ENCODE measurements at regions not wholly inside any gene's neighbourhood (a gene's known extent, or its start where the extent isn't known, plus 50 kb on each side); places are given as distances from the start of the nearest gene placed in this dataset.

GRCh38 chr2:198641161-198641560, 816.6 kb downstream of the SATB2 start:
- Histone ChIP-seq H3K36me3 (ENCODE audit: control insufficient read depth in 3 of 3, insufficient read depth in 2 of 3, low read depth in 1 of 3, low read length in 3 of 3) (no peaks in the 10 kb centered on the region), H3K4me1 (ENCODE audit: control insufficient read depth in 3 of 3, insufficient read depth in 2 of 3, low read depth in 1 of 3, low read length in 2 of 3) (peaks cover 0 to 7% (median 2%) of the 10 kb centered on the region in 3 donors), H3K27ac (ENCODE audit: low read depth in 1 of 3, low read length in 2 of 3) (no peak overlapping the region), H3K4me3 (ENCODE audit: low read depth in 1 of 3, low read length in 3 of 3) (no peak overlapping the region), H3K9me3 (ENCODE audit: control insufficient read depth in 2 of 2, insufficient read depth in 1 of 2, low read depth in 1 of 2, low read length in 1 of 2) (no peaks in the 10 kb centered on the region), H3K27me3 (ENCODE audit: control insufficient read depth in 3 of 3, insufficient read depth in 3 of 3, low read length in 3 of 3) (no peaks in the 10 kb centered on the region)
- 73 to 82% (median 76%) methylated on average over 3 of the region's 3 CpGs for WGBS, 3 donors
- FAIRE-seq (no peak), DNase-seq (no peak)

DNA sequence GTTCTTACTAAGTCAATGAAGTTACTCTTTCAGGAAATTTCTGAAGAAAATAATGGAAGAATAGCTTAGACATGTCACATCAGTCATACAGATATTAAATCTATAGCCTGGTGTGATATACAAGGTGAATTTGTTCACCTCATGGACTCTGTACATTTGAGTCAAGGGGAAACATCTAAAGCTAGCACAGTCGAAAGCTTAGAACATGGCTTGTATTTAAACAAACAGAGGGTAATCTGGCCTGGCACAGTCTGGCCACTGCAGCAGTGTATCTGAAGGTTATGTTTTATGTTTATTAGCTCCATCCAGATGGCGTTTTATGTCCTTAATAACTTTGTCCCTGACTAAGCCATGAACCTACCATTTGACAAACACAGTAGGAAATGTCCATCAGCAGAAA, 817.3 kb downstream of the SATB2 start:
- H3K4me3 ChIP-seq (ENCODE audit: low read depth in 1 of 3, low read length in 3 of 3): no peak overlapping the region
- H3K9me3 ChIP-seq (ENCODE audit: control insufficient read depth in 2 of 2, insufficient read depth in 1 of 2, low read depth in 1 of 2, low read length in 1 of 2): no peaks in the 10 kb centered on the region
- peaks cover 0 to 7% (median 2%) of the 10 kb centered on the region in 3 donors for H3K4me1 ChIP-seq (ENCODE audit: control insufficient read depth in 3 of 3, insufficient read depth in 2 of 3, low read depth in 1 of 3, low read length in 2 of 3)
- no peaks in the 10 kb centered on the region for H3K27me3 ChIP-seq (ENCODE audit: control insufficient read depth in 3 of 3, insufficient read depth in 3 of 3, low read length in 3 of 3)
- FAIRE-seq (no peak), DNase-seq (peak; percentile 7 to 10)
- WGBS, 3 donors: 19 to 56% (median 29%) methylated on average over 2 of the region's 2 CpGs
- H3K36me3 ChIP-seq (ENCODE audit: control insufficient read depth in 3 of 3, insufficient read depth in 2 of 3, low read depth in 1 of 3, low read length in 3 of 3): no peaks in the 10 kb centered on the region
- H3K27ac ChIP-seq (ENCODE audit: low read depth in 1 of 3, low read length in 2 of 3): no peak overlapping the region

DNA sequence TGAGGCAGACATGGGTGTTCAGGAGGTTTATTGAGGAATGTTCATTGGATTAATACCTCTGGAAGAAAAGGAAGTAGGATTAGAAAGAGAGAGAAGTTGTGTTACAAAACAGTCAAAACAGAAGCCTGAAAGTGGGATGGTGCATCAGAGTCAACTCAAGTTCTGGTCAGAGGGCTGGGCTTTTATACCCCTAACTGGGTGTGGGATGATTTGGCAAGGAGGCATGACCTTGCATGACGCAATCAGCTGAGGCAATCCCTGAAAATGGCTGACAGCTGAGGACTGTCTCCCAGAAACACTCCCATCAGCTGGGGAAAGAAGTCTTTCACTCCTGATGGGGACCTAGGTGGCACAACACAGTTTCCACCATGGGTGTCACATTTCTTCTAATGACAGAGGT, 818.2 kb downstream of the SATB2 start:
- peak in 1 of 2 donors; percentile 23 for DNase-seq
- Histone ChIP-seq H3K27ac (ENCODE audit: low read depth in 1 of 3, low read length in 2 of 3) (no peak overlapping the region), H3K4me1 (ENCODE audit: control insufficient read depth in 3 of 3, insufficient read depth in 2 of 3, low read depth in 1 of 3, low read length in 2 of 3) (peaks cover 0 to 7% (median 2%) of the 10 kb centered on the region in 3 donors), H3K27me3 (ENCODE audit: control insufficient read depth in 3 of 3, insufficient read depth in 3 of 3, low read length in 3 of 3) (no peaks in the 10 kb centered on the region), H3K4me3 (ENCODE audit: low read depth in 1 of 3, low read length in 3 of 3) (no peak overlapping the region), H3K36me3 (ENCODE audit: control insufficient read depth in 3 of 3, insufficient read depth in 2 of 3, low read depth in 1 of 3, low read length in 3 of 3) (no peaks in the 10 kb centered on the region), H3K9me3 (ENCODE audit: control insufficient read depth in 2 of 2, insufficient read depth in 1 of 2, low read depth in 1 of 2, low read length in 1 of 2) (no peaks in the 10 kb centered on the region)
- 42 to 78% (median 71%) methylated on average over 1 of the region's 1 CpG for WGBS, 3 donors
- FAIRE-seq: no peak

GRCh38 chr2:198638577-198638976, 819.2 kb downstream of the SATB2 start:
- Histone ChIP-seq H3K4me3 (ENCODE audit: low read depth in 1 of 3, low read length in 3 of 3) (no peak overlapping the region), H3K4me1 (ENCODE audit: control insufficient read depth in 3 of 3, insufficient read depth in 2 of 3, low read depth in 1 of 3, low read length in 2 of 3) (peaks cover 0 to 7% (median 2%) of the 10 kb centered on the region in 3 donors), H3K27ac (ENCODE audit: low read depth in 1 of 3, low read length in 2 of 3) (no peak overlapping the region), H3K36me3 (ENCODE audit: control insufficient read depth in 3 of 3, insufficient read depth in 2 of 3, low read depth in 1 of 3, low read length in 3 of 3) (no peaks in the 10 kb centered on the region), H3K27me3 (ENCODE audit: control insufficient read depth in 3 of 3, insufficient read depth in 3 of 3, low read length in 3 of 3) (no peaks in the 10 kb centered on the region), H3K9me3 (ENCODE audit: control insufficient read depth in 2 of 2, insufficient read depth in 1 of 2, low read depth in 1 of 2, low read length in 1 of 2) (no peaks in the 10 kb centered on the region)
- FAIRE-seq (no peak), DNase-seq (peak in 1 of 2 donors; percentile 56)
- 27 to 53% (median 53%) methylated on average over 3 of the region's 3 CpGs for WGBS, 3 donors

- Histone ChIP-seq H3K4me3 (ENCODE audit: low read depth in 1 of 3, low read length in 3 of 3) (no peak overlapping the region), H3K27me3 (ENCODE audit: control insufficient read depth in 3 of 3, insufficient read depth in 3 of 3, low read length in 3 of 3) (peaks cover 0 to 1% (median 0%) of the 10 kb centered on the region in 3 donors), H3K36me3 (ENCODE audit: control insufficient read depth in 3 of 3, insufficient read depth in 2 of 3, low read depth in 1 of 3, low read length in 3 of 3) (no peaks in the 10 kb centered on the region), H3K27ac (ENCODE audit: low read depth in 1 of 3, low read length in 2 of 3) (no peak overlapping the region), H3K9me3 (ENCODE audit: control insufficient read depth in 2 of 2, insufficient read depth in 1 of 2, low read depth in 1 of 2, low read length in 1 of 2) (no peaks in the 10 kb centered on the region), H3K4me1 (ENCODE audit: control insufficient read depth in 3 of 3, insufficient read depth in 2 of 3, low read depth in 1 of 3, low read length in 2 of 3) (no peaks in the 10 kb centered on the region)
- no peak for FAIRE-seq
- no peak for DNase-seq
- WGBS, 3 donors: 78 to 86% (median 84%) methylated on average over 3 of the region's 3 CpGs
Observed at GRCh38 chr2:198630384-198630783, 826.0 kb downstream of the PLCL1 start.

DNA sequence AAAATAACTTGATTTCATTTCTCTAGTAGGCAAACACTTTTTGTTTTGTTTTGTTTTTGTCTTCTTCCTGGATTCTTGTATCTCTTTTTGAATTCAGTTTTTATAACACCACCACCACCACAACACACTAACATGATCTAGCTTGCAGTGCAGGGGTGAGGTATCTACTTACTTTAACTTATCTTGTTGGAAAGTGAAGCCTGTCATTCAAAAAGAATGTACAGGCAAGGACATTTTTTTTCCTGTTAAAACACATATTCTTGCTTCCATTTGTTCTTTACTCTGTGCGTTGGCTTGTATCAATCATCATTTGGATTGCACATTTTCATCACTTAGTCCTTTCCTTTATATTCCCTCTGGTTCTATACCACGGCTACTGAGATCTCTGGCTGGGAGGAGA, 824.2 kb downstream of the PLCL1 start:
- H3K4me1 ChIP-seq (ENCODE audit: control insufficient read depth in 3 of 3, insufficient read depth in 2 of 3, low read depth in 1 of 3, low read length in 2 of 3): no peaks in the 10 kb centered on the region
- peaks cover 0 to 1% (median 0%) of the 10 kb centered on the region in 3 donors for H3K27me3 ChIP-seq (ENCODE audit: control insufficient read depth in 3 of 3, insufficient read depth in 3 of 3, low read length in 3 of 3)
- no peaks in the 10 kb centered on the region for H3K36me3 ChIP-seq (ENCODE audit: control insufficient read depth in 3 of 3, insufficient read depth in 2 of 3, low read depth in 1 of 3, low read length in 3 of 3)
- no peak overlapping the region for H3K27ac ChIP-seq (ENCODE audit: low read depth in 1 of 3, low read length in 2 of 3)
- 83 to 91% (median 84%) methylated on average over 2 of the region's 2 CpGs for WGBS, 3 donors
- no peaks in the 10 kb centered on the region for H3K9me3 ChIP-seq (ENCODE audit: control insufficient read depth in 2 of 2, insufficient read depth in 1 of 2, low read depth in 1 of 2, low read length in 1 of 2)
- FAIRE-seq (no peak), DNase-seq (no peak)
- no peak overlapping the region for H3K4me3 ChIP-seq (ENCODE audit: low read depth in 1 of 3, low read length in 3 of 3)

GRCh38 chr2:198622986-198623730, 818.8 kb downstream of the PLCL1 start:
- WGBS, 3 donors: 80 to 88% (median 86%) methylated on average over 3 of the region's 3 CpGs
- H3K4me3 ChIP-seq (ENCODE audit: low read depth in 1 of 3, low read length in 3 of 3): no peak overlapping the region
- DNase-seq (no peak), FAIRE-seq (no peak)
- no peak overlapping the region for H3K27ac ChIP-seq (ENCODE audit: low read depth in 1 of 3, low read length in 2 of 3)
- H3K9me3 ChIP-seq (ENCODE audit: control insufficient read depth in 2 of 2, insufficient read depth in 1 of 2, low read depth in 1 of 2, low read length in 1 of 2): no peaks in the 10 kb centered on the region
- H3K36me3 ChIP-seq (ENCODE audit: control insufficient read depth in 3 of 3, insufficient read depth in 2 of 3, low read depth in 1 of 3, low read length in 3 of 3): no peaks in the 10 kb centered on the region
- H3K27me3 ChIP-seq (ENCODE audit: control insufficient read depth in 3 of 3, insufficient read depth in 3 of 3, low read length in 3 of 3): no peaks in the 10 kb centered on the region
- no peaks in the 10 kb centered on the region for H3K4me1 ChIP-seq (ENCODE audit: control insufficient read depth in 3 of 3, insufficient read depth in 2 of 3, low read depth in 1 of 3, low read length in 2 of 3)

GRCh38 chr2:198615972-198616371, 811.6 kb downstream of the PLCL1 start:
- FAIRE-seq (peak; percentile 88), DNase-seq (peak; percentile 62 to 75)
- H3K4me3 ChIP-seq (ENCODE audit: low read depth in 1 of 3, low read length in 3 of 3): no peak overlapping the region
- no peaks in the 10 kb centered on the region for H3K9me3 ChIP-seq (ENCODE audit: control insufficient read depth in 2 of 2, insufficient read depth in 1 of 2, low read depth in 1 of 2, low read length in 1 of 2)
- no peaks in the 10 kb centered on the region for H3K36me3 ChIP-seq (ENCODE audit: control insufficient read depth in 3 of 3, insufficient read depth in 2 of 3, low read depth in 1 of 3, low read length in 3 of 3)
- WGBS, 3 donors: 7 to 28% (median 25%) methylated on average over 4 of the region's 4 CpGs
- H3K4me1 ChIP-seq (ENCODE audit: control insufficient read depth in 3 of 3, insufficient read depth in 2 of 3, low read depth in 1 of 3, low read length in 2 of 3): no peaks in the 10 kb centered on the region
- H3K27me3 ChIP-seq (ENCODE audit: control insufficient read depth in 3 of 3, insufficient read depth in 3 of 3, low read length in 3 of 3): no peaks in the 10 kb centered on the region
- no peak overlapping the region for H3K27ac ChIP-seq (ENCODE audit: low read depth in 1 of 3, low read length in 2 of 3)

DNA sequence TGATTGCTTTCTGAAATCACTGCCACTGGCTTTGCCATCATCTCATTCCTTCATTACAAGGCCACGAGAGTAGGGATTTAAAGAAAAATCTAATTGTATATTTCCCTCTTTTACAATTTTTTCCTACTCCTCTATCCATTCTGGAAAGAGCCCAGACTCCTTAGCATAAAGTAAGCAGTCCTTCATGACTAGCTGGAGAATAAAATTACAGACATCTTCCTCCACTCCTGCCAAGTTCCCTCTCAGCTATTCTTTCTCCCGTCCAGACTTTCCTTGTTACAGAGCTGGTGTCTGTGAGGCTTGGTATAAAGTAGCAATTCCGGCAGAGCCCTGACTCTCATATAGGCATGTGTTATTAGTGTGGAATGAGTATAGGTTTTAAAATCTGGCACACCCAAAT, 806.8 kb downstream of the PLCL1 start:
- DNase-seq: no peak
- Histone ChIP-seq H3K36me3 (ENCODE audit: control insufficient read depth in 3 of 3, insufficient read depth in 2 of 3, low read depth in 1 of 3, low read length in 3 of 3) (no peaks in the 10 kb centered on the region), H3K9me3 (ENCODE audit: control insufficient read depth in 2 of 2, insufficient read depth in 1 of 2, low read depth in 1 of 2, low read length in 1 of 2) (no peaks in the 10 kb centered on the region), H3K4me1 (ENCODE audit: control insufficient read depth in 3 of 3, insufficient read depth in 2 of 3, low read depth in 1 of 3, low read length in 2 of 3) (no peaks in the 10 kb centered on the region), H3K27ac (ENCODE audit: low read depth in 1 of 3, low read length in 2 of 3) (no peak overlapping the region), H3K4me3 (ENCODE audit: low read depth in 1 of 3, low read length in 3 of 3) (no peak overlapping the region), H3K27me3 (ENCODE audit: control insufficient read depth in 3 of 3, insufficient read depth in 3 of 3, low read length in 3 of 3) (no peaks in the 10 kb centered on the region)
- FAIRE-seq: no peak
- WGBS, 3 donors: 63 to 81% (median 75%) methylated on average over 3 of the region's 3 CpGs

All from small intestine (tissue), 7 donors.